A673 (cell line): ENCODE measurements at regions not wholly inside any gene's neighbourhood (a gene's known extent, or its start where the extent isn't known, plus 50 kb on each side); places are given as distances from the start of the nearest gene placed in this dataset.

ENCODE experiments used
- BruUV-seq: library from RNA; stranded (reverse); fragments of 400-500 nt; replicated peaks from 2 replicates; lab custom pipeline; 2021; lab: Mats Ljungman, UMichigan
- CTCF ChIA-PET: fragments of 300-600 bp; sonication (Branson Sonifier 250); formaldehyde crosslinking; loops from one replicate; lab custom pipeline; 2022; ENCODE audit warnings: antibody characterized with exemption; lab: Charles Lee
- POLR2A ChIA-PET: fragments of 300-600 bp; sonication (Branson Sonifier 250); formaldehyde crosslinking; loops from one replicate; lab custom pipeline; 2022; ENCODE audit warnings: antibody characterized with exemption; ENCODE audit not compliant: low non-redundant PET; lab: Charles Lee
- DNase-seq: peaks from one replicate; pipeline ENCODE4 v3.0.0-alpha.2; 2015; ENCODE audit warnings: low spot score
- H3K27ac ChIP-seq: fragments of 200-600 bp; sonication (generic); 2 replicates; pipeline ENCODE4 v1.5.1; 2016; ENCODE audit warnings: mixed run types, low read depth, mild to moderate bottlenecking, mixed read lengths, antibody characterized with exemption, low read length; ENCODE audit not compliant: poor library complexity, severe bottlenecking
- H3K27me3 ChIP-seq: fragments of 200-600 bp; sonication (generic); replicated peaks from 2 replicates; pipeline ENCODE4 v1.6.1; 2017; ENCODE audit warnings: mixed run types, low read depth, mild to moderate bottlenecking, mixed read lengths, antibody characterized with exemption, low read length; ENCODE audit not compliant: insufficient read depth, poor library complexity
- H3K36me3 ChIP-seq: fragments of 200-600 bp; sonication (generic); 2 replicates; pipeline ENCODE4 v1.6.1; 2016; ENCODE audit warnings: mixed run types, mild to moderate bottlenecking, mixed read lengths, antibody characterized with exemption, low read length; ENCODE audit not compliant: insufficient read depth, poor library complexity, severe bottlenecking
- H3K4me1 ChIP-seq: fragments of 200-600 bp; sonication (generic); 2 replicates; pipeline ENCODE4 v1.6.1; 2017; ENCODE audit warnings: mixed run types, mild to moderate bottlenecking, mixed read lengths, antibody characterized with exemption, low read length; ENCODE audit not compliant: insufficient read depth, poor library complexity, severe bottlenecking
- H3K4me3 ChIP-seq: fragments of 200-600 bp; sonication (generic); 2 replicates; pipeline ENCODE4 v1.5.1; 2016; ENCODE audit warnings: low read depth, mixed run types, mild to moderate bottlenecking, mixed read lengths, low read length; ENCODE audit not compliant: poor library complexity, severe bottlenecking
- H3K9me3 ChIP-seq: fragments of 200-600 bp; sonication (generic); 2 replicates; pipeline ENCODE4 v1.6.1; 2016; ENCODE audit warnings: mixed run types, low read depth, mild to moderate bottlenecking, mixed read lengths, antibody characterized with exemption, low read length; ENCODE audit not compliant: poor library complexity, severe bottlenecking
- CTCF ChIP-seq: fragments of 300-800, 200-600 bp; sonication (generic); conservative IDR thresholded peaks from 2 replicates; pipeline ENCODE4 v1.5.1; 2017; ENCODE audit warnings: low read depth, mild to moderate bottlenecking, antibody characterized with exemption, low read length, moderate library complexity, mixed read lengths
- EZH2 ChIP-seq: fragments of 200-600 bp; sonication (generic); IDR thresholded peaks from 2 replicates; pipeline ENCODE4 v1.6.1; 2017; ENCODE audit warnings: borderline replicate concordance, low read depth, mild to moderate bottlenecking, mixed read lengths, antibody characterized with exemption, low read length; ENCODE audit not compliant: poor library complexity, severe bottlenecking
- intact Hi-C: fragments of 100-400 bp; cut with micrococcal nuclease; formaldehyde crosslinking; loops from one replicate; pipeline ENCODE4 v1.10.0; 2022; ENCODE audit not compliant: unreplicated experiment

- no peak for TF ChIP-seq CTCF
- TF ChIP-seq EZH2 = no peak
- ChIA-PET POLR2A (no interaction called here), CTCF (no interaction called here)
- BruUV-seq = no TSS peak
- DNase-seq = no peak
- intact Hi-C loops = no loop called here
- Histone ChIP-seq H3K27me3 (no peaks in the 10 kb centered on the region), H3K4me1 (no peaks in the 10 kb centered on the region), H3K27ac (no peak overlapping the region), H3K36me3 (no peaks in the 10 kb centered on the region), H3K9me3 (no peaks in the 10 kb centered on the region), H3K4me3 (no peak overlapping the region)
Measured at GRCh38 chr11:127202105-127202504, 201.5 kb upstream of the KIRREL3 start.

DNA sequence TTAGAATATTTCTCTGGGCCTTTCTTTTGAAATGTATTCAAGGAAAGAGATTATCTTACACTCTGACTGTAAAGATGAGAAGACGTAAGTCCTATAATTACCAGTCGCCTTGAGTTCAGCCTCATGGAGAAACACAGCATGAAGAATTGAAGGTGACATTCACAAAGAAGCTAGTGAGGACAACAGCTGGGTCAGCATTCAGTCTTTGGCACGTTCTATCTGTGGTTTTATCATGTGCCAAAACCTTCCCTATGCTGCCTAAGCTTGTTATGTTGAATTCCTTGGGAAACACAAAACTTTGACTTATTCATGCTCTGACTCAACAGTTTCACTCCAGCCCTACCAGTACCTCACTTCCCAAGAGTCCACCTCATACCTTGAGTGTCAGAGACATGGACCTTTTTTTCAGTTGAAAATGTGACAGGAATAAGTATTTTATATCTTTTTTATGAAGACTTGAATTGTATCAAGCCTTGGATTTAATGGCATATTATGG is 198.8 kb upstream of the KIRREL3 start:
- no peaks in the 10 kb centered on the region for H3K4me1 ChIP-seq
- no peak for TF ChIP-seq CTCF
- TF ChIP-seq EZH2 = no peak
- H3K9me3 ChIP-seq = no peaks in the 10 kb centered on the region
- BruUV-seq = no TSS peak
- no peak overlapping the region for H3K4me3 ChIP-seq
- H3K27ac ChIP-seq = no peak overlapping the region
- no peak for DNase-seq
- ChIA-PET CTCF (no interaction called here), POLR2A (no interaction called here)
- intact Hi-C loops = no loop called here
- peaks cover 7% of the 10 kb centered on the region for H3K27me3 ChIP-seq
- no peaks in the 10 kb centered on the region for H3K36me3 ChIP-seq

DNA sequence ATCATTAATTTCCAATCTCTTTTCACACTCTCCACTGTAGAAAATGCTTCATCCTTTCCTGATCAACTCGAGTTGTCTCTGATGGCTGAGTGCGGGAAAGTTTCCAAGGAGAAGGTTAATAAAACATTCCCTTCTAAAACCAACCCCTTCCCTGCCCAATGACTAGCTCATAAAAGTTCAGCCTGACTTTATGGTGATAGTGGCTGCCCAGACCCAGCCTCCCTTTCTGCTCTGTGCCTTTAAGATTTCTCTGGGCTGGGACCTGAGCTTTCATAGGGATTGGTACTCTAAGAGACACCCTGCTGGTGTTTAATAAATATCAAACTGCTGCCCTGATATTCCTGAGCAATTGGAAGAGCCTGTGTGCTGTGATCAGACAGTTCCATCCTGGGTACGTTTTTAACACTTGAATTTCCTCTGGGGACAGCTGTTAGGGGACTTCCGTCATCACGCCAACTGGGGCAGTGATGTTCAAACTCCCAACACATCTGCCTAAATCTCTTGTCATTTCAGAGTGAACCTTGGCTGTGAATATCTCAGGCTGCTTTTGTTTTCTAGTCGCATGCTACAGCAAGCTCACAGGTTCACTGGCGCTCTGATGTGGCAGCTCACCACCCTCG is 195.0 kb upstream of the KIRREL3 start:
- Histone ChIP-seq H3K4me3 (no peak overlapping the region), H3K27ac (no peak overlapping the region), H3K9me3 (no peaks in the 10 kb centered on the region), H3K4me1 (no peaks in the 10 kb centered on the region), H3K27me3 (peaks cover 13% of the 10 kb centered on the region), H3K36me3 (no peaks in the 10 kb centered on the region)
- intact Hi-C loops = no loop called here
- ChIA-PET POLR2A (no interaction called here), CTCF (no interaction called here)
- no peak for DNase-seq
- TF ChIP-seq CTCF (no peak), EZH2 (no peak)
- no TSS peak for BruUV-seq
